Hepatic stellate cell (primary cell): ENCODE measurements at regions not wholly inside any gene's neighbourhood (a gene's known extent, or its start where the extent isn't known, plus 50 kb on each side); places are given as distances from the start of the nearest gene placed in this dataset.
"Not testable (repeated sequence)": the region's sequence is repeated elsewhere in the genome, so short reads cannot be mapped to it uniquely, and the experiment has no call there.

ENCODE experiments used
- DNase-seq: peaks from one replicate; pipeline ENCODE4 v3.0.0; 2011; ENCODE audit warnings: low spot score

DNA sequence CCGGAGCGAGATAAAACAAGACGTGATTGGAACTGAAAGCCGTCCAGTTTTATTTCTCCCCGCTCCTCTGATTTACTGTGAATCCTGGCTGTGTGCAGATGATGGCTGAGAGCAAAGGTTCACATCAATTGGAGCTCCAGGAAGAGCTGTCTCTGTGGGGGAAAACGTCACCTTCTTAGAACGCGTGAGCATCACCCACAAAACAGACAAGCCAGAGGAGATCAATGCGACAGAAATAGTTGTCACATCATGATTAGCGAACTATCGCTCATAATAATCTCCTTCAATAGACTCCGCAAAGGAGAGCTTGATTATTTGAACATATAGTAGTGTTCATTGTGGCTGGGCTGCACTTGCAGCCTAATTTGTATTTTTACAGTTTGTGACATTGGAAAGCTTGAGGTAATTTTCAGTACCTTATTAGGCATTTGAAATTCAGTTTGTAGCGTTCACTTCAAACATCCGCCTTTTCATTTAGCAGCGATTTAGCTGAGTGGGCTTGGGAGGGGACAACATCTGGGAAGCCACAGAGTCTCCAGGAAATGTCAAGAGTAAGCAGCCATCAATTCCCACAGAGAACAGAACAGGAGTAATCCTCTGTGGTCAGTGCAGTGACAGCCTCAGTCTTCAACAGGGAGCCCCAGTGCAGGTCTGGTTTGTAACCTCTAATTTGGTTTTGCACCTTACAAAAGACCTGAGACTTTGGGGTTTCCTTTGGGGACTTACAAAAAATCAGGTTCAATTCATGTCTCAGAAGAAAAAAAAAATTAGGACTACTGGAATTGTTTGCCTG lies 276.8 kb upstream of the PFKP start:
- DNase-seq = no peak

DNA sequence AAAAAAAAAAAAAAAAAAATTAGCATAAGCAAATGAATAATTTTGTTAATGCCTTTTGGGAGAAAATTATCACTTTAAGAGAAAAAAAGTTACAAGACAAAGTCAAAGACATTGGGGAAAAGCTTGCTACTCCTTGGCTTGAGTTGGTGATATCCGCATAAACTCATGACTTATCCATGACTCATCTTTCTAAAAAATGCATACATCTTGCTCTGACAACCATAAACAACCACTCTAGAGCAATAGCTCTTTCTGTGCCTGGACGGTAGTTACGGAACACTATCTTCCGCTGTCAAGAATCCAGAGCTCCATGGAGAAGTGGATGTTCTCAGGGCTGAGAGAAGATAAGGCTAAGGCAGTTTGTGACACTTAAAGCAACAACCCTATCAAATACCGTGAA lies 281.1 kb upstream of the PFKP start:
- no peak for DNase-seq

DNA sequence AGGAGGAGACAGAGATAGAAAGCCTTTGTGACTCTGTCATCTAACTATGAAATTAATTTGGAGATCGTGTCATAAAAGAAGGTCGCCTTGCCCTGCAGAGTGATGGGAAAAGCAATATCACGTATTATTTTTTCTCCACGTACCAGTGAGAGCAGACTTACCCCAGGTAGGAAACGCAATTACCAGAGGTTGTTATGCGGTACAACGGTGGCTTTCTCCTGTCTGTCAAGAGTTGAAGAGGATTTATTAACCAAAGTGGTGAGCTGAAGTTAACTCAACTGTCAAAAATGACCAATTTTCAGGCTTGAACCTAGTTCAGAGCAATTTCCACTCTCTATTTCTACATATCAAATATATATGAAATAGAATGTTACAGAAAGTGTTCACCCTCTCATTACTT lies 282.6 kb upstream of the PFKP start:
- DNase-seq = no peak

DNA sequence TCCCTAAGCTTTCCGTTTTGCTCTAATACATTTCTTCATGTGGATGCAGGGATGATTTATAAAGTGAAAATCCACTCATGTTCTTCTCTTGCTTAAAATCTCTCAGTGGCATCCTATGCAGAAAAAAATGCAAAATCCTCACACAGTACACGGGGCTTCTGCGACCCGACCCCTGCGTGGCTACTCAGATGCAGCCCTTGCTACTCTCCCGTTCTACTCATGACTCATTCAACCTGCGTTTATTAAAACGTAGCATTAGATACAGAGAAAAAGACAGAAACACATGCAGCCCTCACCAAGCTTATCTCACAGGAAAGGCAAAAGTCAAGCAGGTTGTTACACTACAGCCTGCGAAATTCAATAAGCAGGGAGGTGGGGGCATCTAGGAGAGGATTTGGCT lies 284.4 kb upstream of the PFKP start:
- DNase-seq = no peak

DNA sequence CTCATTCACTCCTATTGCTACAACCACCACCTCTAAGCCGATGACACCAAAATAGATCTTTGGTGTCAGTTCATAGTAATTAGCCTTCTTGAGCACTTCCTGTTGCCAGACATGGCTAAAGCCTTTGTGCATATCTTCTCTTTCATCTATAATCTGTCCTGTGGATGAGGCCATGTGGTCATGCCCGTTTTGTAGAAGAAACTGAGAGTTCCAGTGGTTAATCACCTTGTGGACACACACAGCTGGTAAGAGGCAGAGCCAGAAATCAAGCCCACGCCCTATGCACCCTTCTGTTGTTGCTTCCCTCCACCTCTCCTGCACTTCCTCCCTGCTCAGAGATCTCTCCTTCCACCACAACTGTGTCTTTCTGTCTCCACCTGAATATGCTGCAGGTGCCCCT lies 285.1 kb upstream of the PFKP start:
- no peak for DNase-seq

DNA sequence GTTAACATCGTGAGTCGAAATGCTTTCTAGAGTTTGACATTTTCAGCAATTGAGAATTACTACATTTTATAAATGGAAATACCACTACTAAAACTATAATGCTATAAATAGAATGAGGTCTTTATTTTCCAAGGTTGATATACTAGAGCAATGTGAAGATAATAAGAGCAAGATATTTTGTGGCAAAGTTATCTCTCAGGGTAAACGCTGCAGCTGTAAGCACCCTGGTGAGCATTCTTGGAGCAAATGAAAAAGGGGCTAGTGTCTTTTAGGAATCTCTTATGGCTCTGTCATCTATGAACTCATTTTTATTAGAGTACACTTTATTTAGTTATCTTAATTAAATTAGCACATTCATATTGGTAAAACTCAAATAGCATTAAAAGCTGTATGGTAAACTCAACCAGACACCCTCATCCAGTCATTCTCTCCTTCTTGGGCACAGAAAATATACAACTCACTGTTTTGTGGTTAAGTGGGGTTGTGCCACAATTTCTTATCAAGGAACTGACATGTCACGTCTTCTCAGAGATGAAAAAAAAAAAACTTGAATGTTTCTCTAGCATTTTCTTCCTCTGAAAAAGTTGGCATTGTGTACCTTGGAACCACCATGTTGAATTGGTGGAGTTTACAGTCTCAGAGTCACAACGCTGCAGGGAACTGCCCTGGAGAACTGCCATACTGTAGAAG lies 289.5 kb upstream of the PFKP start:
- no peak for DNase-seq

DNA sequence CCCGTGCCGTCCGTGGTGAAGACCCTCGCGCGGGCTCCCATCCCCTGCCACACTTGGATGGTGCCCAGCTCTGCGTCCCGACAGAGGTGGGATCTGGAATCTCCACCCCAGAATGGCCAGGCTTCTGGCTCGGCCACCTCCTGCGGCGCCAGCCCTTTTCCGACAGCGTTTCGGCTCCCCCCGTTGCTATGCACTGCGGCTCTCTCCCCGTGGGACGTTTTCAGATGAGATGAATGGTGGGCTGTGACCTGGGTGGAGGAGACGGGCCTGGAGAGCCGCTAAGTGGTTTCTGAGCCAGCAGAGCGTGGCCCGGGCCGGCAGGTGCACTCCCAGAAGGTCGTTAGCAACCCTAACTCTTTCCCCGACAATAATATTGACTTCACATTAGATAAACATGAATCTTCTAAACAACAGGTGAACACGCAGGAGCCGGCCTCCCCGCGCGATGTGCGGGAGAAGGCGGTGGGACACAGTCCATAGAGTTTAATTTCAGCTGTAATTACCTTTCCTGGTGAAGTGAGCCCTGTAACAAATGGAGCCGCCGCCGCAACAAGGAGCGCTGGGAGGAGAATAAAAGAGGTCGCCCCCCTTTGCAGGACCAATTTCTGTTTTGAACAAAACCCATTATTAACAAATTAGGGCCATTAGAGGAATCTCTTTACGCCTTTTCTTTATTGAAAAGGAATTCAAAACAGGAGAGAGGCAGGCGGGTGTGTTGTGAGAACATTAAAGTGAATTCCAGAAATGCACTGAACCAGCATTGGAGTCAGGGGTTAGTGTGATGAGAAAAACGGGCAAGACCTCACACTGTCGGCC lies 294.3 kb upstream of the PFKP start:
- no peak for DNase-seq

DNA sequence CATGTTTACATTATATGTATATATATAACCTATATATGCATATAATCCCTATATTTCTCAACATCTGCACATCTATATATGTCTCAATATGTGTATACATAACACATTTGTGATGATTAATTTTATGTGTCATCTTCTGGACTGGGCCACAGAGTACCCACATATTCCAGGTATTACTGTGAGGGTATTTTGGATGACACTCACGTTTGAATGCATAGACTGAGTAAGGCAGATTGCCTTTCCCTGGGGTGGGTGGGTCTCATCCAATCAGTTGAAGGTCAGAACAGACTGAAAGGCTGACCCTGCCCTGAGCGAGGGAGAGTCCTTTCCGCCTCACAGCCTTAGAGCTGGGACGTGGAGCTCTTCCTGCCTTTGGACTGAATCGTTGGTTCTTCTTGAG lies 295.2 kb upstream of the PFKP start:
- no peak for DNase-seq

DNA sequence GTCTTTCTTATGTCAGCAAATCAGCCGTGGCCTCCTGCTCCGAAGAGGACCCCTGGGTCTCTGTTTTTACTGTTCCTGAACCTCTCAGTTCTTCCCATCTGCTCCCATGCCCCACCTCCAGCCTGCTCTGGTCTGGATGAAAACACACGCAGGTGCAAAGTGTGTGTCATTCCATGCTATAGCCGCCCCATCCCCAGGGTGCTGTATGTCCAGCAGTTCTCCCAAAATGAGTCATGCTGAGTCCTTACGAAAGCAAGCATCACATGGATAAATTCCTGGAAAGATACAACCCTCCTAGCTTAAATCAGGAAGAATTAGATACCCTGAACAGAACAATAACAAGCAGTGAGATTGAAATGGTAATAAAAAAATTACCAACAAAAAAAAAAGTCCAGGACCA lies 300.1 kb upstream of the PFKP start:
- not testable (repeated sequence) for DNase-seq

DNA sequence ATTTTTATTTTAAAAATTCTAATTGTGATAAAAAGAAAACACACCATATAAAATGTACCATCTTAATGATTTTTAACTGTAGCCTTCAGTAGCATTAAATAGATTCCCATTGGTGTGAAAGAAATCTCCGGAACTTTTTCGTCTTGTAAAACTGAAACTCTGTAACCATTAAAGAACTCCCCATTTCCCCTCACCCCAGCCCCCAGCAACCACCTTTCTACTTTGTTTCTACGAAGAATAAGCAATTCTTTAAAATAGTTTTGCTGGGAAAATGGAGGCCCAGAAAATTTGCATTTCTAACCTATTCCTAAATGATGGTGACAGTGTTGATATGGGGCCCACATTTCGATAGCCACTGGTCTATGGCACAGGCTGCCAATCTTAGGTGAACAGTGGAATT lies 305.4 kb upstream of the PFKP start:
- DNase-seq = no peak

DNA sequence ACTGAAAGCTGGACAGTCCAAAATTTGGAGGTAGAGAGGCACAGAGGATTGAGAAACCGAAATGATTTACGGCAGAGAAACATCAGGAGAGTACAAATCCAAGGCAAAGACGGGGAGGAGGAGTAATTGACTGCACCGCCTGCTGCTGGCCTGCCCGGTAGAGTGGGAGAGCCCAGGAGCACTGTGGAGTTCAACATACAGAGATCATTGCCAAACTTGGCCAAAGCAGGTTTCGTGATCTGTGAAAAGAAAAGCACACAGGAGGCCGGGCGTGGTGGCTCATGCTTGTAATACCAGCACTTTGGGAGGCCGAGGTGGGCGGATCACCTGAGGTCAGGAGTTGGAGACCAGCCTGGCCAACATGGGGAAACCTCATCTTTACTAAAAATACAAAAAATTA lies 306.0 kb upstream of the PFKP start:
- DNase-seq = no peak

DNA sequence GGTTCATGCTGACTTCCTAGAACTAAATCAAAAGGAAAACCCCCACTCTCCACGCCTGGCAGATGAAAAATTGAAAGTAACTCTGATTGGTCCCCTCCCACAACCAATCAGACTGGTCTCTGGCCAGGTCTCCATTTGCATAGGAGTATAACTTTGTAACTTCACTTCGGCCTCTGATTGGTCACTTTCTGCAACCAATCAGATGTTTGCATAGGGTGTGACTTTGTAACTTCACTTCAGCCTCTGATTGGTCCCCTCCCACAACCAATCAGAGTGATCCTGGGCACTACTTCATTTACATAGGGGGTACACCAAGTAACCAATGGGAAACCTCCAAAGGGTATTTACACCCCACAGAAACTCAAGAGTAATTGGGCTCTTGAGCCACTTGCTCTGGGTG lies 306.6 kb upstream of the PFKP start:
- no peak for DNase-seq

DNA sequence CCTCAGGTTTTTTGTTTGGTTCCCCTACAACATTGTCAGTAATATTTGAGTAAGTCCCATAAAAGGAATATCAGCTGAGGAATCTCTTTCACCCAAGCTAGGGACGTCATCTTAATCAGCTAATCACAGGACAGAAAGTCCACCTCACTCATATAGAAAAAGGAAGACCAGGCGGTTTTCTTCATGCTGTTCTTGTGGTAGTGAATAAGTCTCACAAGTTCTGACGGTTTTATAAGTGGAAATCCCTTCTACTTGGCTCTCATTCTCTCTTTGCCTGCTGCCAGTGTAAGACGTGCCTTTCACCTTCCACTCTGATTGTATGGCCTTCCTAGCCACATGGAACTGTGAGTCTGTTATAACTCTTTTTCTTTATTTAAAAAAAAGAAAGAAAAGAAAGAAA lies 308.1 kb upstream of the PFKP start:
- no peak for DNase-seq

DNA sequence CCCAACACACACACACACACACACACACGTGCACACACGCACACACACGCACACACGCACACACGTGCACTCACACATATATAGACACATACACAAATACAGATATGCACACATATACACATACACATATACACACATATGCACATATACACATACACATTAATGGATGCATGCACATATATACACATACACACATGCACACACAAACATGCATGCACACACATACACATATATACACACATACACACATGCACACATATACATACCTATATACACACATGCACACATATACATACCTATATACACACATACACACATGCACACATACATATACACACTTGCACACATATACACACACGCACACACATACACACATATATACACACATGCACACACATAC lies 312.4 kb upstream of the PFKP start:
- no peak for DNase-seq

DNA sequence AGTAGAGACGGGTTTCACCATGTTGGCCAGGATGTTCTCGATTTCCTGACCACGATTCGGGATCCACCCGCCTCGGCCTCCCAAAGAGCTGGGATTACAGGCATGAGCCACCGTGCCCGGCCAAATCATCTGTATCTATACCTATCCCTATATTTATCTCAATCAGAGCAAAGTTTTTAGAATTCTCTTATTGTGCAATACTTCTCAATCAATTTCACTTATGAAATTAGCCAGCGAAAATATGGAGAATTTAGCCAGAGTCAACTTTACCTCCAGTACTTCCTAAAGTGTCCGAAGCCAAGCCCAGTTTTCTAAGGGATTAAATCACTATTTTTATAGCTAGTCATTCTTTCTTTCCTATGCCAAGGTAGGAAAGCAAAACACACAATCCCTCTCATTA lies 319.1 kb upstream of the PFKP start:
- no peak for DNase-seq

DNA sequence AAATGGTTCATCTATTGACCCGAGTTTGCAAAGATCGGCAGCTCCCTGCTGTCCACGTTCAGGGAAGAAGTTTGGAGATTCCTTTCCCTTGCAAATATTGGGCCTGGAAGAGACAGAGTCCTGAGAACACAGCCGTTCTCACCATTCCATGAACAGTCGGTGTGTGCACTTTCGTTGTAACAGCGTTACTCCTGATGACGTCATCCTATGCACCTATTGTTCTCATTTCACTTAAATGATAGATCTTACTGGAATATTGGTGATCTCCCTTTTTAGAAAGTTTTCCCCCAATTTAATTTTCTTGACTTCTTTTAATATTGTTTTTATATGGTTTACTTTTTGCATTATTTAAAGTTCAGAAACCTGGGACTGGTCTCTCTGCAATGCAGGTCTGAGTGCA lies 320.7 kb upstream of the PFKP start:
- no peak for DNase-seq

DNA sequence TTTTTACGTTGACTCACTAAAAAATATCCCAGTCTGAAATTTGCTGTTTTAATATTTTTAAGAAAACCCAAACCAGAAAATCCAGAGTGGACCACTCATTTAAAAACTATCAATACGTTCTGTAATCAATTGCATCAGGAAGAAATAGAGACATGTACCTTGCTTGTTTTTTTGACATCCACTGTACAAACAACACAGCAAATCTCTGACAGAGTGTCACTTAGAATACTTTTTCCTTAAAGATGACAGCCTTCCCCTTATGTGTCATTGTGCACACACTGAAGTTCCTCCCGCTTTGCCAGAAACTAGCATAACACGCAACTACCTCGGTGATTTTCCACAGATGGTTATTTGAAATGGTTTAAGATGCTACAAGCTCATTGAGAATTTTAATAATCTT lies 321.7 kb upstream of the PFKP start:
- DNase-seq = no peak

DNA sequence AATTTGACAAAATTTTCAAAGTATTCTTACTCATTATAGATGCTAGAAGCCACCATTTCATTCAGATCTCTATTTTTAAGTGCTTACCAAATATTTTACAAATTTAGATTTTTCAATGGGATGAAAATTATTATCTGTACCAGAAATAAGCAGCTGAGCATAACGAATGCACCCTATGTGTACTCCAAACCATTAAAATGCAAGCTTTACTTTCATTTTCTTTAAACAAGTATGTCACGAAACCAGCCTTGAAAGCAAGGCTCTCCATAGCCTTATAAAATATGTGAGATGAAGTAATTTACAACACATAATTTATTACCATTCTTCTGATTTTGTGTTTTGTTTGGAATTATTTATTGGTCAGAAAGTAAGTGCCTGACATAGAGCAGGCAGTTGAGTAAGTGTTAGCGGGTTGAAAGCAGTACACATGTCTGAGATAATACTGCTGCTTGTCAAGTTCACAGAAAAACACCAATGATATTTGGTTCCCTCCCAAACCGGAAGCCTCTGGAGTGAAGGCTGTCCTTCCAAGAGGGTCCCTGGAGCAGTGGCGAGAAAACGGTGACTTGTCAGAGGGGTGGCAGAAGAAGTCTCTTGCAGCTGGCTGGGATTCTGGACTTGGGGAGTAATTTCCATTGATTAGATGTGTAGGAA lies 322.7 kb upstream of the PFKP start:
- no peak for DNase-seq

DNA sequence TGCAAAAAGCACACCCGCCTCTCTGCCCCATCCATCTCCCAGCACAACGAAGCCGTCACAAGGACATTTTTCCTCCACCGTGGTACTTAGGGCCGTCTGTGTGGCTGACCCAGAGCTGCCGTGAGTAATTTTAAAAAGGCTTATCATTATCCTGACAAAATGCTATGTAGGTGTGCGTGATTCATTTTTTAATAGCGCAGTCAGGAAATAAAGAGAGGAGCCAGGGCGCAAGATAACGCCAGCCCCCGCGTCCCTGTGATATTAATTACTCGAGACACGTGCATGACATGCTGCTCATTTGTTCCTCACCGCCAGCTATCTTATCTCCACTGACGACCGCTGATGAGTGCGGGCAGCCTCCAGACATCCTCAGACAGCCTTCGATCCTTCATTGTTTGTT lies 332.7 kb upstream of the PFKP start:
- no peak for DNase-seq

DNA sequence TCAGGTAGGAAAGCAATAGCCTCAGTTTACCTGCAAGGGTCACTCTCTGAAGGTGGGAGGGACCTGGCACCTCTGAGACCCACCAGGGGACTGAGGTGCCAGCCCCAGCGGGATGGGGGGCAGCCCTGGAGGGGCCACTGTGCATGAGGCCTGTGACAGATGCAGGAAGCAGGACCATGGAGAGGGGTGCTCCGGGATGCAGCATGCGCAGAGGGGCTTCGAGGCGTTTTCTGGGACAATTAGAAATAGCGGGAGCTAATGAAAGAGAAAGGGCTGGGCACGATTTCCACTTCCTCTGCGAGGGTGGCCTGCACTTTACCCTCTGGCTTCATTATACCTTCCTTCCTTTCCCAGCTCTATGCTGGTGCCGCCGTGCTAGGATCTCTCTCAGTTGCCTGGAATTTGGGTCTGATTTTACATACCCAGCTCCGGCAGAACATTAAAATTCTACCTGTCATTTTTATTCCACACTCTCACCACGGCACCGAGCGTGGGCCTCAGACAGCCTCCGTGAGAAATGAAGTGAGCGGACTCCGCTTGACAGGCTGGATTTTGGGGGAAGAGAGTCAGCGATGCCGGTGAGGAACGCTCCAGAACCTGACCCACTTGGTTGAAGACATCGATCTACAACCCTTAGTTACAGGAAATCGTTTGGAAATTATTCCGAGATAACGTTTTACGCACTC lies 333.9 kb upstream of the PFKP start:
- no peak for DNase-seq

DNA sequence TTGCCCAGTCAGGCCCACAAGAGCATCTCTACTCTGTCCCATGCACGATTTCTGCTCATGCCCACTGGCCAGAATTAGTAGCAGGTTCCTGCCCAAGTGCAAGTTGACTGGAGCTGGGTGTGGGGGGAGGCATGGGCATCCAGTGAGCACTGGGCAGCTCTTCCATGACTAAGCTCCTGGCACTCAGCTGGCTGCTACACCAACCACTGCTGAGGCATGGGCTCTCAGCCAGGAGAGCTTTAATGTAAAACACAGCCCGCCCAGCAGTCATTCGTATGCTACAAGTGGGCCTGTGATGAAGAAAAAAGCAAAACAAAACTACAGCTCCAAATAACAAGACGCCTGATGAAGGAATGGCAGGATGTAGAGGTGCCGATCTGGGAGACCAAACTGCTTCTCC lies 335.4 kb upstream of the PFKP start:
- no peak for DNase-seq

DNA sequence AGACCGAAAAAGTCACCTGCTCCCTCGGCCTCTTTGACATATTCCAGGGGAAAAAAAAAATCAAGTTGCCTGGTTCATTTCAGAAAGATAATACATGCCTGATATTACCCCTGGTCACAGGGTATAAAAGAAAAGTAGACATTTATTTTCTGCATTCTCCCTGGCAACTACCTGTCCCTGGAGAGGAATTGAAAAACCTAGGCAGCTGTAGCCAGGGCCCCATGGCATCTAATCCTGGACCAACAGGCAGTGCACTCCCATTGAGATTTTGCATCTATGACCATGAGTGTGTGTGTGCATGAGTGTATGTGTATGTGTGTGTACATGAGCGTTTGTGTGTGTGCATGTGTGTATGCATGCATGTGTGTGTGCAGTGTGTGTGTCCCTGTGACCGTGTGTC lies 338.2 kb upstream of the PFKP start:
- no peak for DNase-seq
